SW480 (cell line): ENCODE measurements at regions not wholly inside any gene's neighbourhood (a gene's known extent, or its start where the extent isn't known, plus 50 kb on each side); places are given as distances from the start of the nearest gene placed in this dataset.
"Not testable (repeated sequence)": the region's sequence is repeated elsewhere in the genome, so short reads cannot be mapped to it uniquely, and the experiment has no call there.

Experiments used
- DNase-seq: peaks from one replicate; pipeline ENCODE4 v3.0.0-alpha.2; 2016; ENCODE audit warnings: low spot score

GRCh38 chr14:52122163-52122562 is 53.3 kb upstream of the NID2 start:
- not testable (repeated sequence) for DNase-seq

- DNase-seq = no peak
Observed at GRCh38 chr14:52121441-52121840, 52.6 kb upstream of the NID2 start.

- DNase-seq = no peak
Observed at GRCh38 chr14:52119030-52119429, 50.2 kb upstream of the NID2 start.
